A549 (cell line): ENCODE measurements at regions not wholly inside any gene's neighbourhood (a gene's known extent, or its start where the extent isn't known, plus 50 kb on each side); places are given as distances from the start of the nearest gene placed in this dataset.

Source experiments
- HDAC2 ChIP-seq: fragments of 200-600 bp; sonication (generic); IDR thresholded peaks from 2 replicates; pipeline ENCODE4 v1.6.1; 2016
- RAD21 ChIP-seq, 2 experiments: fragments of >200 bp in 1 of 2; sonication (Bioruptor Twin) in 1 of 2; formaldehyde crosslinking in 1 of 2; IDR thresholded peaks in 1 of 2; conservative IDR thresholded peaks in 1 of 2; 2 replicates in 1 of 2; 3 replicates in 1 of 2; pipeline ENCODE4 v1.6.1; 2012 to 2018; ENCODE audit warnings: inconsistent platforms in 1 of 2
- TF ChIP-seq, protein P1 (sequence below): fragments of >200 bp; sonication (Bioruptor Twin); formaldehyde crosslinking; IDR thresholded peaks from 3 replicates; pipeline ENCODE4 v1.5.1; 2016

DNA sequence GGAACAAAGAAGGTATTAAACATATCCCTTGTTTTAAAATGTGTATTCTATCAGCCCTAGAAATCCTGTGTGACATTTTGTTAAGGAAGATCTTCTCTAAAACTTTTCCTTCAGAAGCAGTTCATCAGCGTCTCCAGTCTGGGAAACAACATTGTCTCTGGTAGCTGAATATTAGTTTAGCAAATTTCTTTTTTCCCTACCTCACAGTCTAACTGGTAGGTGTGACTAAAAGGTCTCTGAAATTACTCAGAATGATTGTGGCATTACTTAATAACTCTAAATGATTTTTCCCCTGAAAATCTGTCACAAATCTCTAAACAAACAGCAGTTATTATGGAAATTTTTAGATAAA is 1044.8 kb downstream of the FLRT2 start:
- TF ChIP-seq, protein P1, sequence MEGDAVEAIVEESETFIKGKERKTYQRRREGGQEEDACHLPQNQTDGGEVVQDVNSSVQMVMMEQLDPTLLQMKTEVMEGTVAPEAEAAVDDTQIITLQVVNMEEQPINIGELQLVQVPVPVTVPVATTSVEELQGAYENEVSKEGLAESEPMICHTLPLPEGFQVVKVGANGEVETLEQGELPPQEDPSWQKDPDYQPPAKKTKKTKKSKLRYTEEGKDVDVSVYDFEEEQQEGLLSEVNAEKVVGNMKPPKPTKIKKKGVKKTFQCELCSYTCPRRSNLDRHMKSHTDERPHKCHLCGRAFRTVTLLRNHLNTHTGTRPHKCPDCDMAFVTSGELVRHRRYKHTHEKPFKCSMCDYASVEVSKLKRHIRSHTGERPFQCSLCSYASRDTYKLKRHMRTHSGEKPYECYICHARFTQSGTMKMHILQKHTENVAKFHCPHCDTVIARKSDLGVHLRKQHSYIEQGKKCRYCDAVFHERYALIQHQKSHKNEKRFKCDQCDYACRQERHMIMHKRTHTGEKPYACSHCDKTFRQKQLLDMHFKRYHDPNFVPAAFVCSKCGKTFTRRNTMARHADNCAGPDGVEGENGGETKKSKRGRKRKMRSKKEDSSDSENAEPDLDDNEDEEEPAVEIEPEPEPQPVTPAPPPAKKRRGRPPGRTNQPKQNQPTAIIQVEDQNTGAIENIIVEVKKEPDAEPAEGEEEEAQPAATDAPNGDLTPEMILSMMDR, result no peak
- TF ChIP-seq HDAC2 (no peak), RAD21 (conservative IDR thresholded peaks at IDR 0.05 in 1 of 2, IDR thresholded peaks at IDR 0.05 in 1 of 2) (no peak)
